Activated naive CD8-positive, alpha-beta T cell treated with anti-CD3 and anti-CD28 coated beads, Interleukin-2, amount 50 U/mL, for 24 hours (primary cell): ENCODE measurements at regions not wholly inside any gene's neighbourhood (a gene's known extent, or its start where the extent isn't known, plus 50 kb on each side); places are given as distances from the start of the nearest gene placed in this dataset.

ENCODE experiments used
- ATAC-seq: fragments of 150-1000 bp; cut with Tn5 transposase; one replicate; pipeline ENCODE4 v1.10.0; 2021
- DNase-seq: peaks from one replicate; pipeline ENCODE4 v3.0.0; 2021
- H3K27ac Mint-ChIP-seq: one replicate; pipeline ENCODE4 v1.8.0; 2021; ENCODE audit warnings: mild to moderate bottlenecking, mixed read lengths
- H3K27me3 Mint-ChIP-seq: one replicate; pipeline ENCODE4 v1.8.0; 2021; ENCODE audit warnings: mixed read lengths
- H3K36me3 Mint-ChIP-seq: one replicate; pipeline ENCODE4 v1.8.0; 2021; ENCODE audit warnings: low read depth, mixed read lengths
- H3K4me1 Mint-ChIP-seq: one replicate; pipeline ENCODE4 v1.8.0; 2021; ENCODE audit warnings: mixed read lengths
- H3K4me3 Mint-ChIP-seq: one replicate; pipeline ENCODE4 v1.8.0; 2021; ENCODE audit warnings: mild to moderate bottlenecking, moderate library complexity, mixed read lengths
- H3K9me3 Mint-ChIP-seq: one replicate; pipeline ENCODE4 v1.8.0; 2021; ENCODE audit warnings: mixed read lengths

DNA sequence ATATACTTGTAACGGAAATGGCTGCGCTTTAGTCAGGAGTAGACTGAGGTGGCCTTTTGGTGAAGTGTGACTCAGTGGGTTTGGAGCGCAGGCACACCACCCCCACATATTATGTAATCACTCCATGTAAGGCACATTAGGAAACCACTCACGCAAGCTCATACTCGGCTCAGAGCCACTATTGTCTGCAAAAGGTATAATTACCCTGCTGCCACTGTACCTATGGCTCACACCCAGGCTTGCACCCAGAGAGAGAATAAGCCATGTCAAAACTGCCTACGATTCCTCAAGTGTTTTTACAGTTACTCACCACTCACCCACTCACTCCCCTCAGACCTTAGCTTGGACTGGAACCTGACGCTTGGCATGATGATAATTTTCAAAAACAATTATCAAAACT is 611.9 kb upstream of the CCDC54 start:
- H3K36me3 Mint-ChIP-seq, result no peaks in the 10 kb centered on the region
- no peak for DNase-seq

DNA sequence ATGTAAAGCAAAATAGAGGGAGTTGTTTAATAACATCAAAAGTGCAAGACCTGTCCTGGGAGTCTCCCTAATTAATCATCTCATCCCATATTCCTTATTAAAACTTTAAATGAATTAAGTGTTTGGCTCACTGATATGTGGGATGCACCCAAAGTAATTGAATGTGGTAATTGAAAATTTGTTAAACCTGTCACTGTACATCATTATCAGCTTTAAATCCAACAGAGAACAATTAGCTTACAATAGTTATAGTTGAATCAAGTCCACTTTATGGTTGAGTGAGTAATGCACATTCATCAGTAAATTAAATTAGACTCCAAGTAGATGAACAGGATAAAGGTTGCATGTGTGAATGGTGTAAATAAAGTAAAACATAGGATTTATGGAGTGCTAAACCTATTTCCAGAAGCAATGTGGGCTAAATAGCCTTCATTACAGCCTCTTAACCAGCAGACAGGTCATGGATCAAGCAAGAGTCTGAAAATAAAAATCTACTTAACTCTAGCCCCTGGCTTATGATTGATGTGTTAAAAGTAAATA is 608.2 kb upstream of the CCDC54 start:
- no peak overlapping the region for H3K27ac Mint-ChIP-seq
- DNase-seq (no peak), ATAC-seq (no peak)
- no peaks in the 10 kb centered on the region for H3K36me3 Mint-ChIP-seq
- H3K4me3 Mint-ChIP-seq, result no peak overlapping the region
- no peaks in the 10 kb centered on the region for H3K4me1 Mint-ChIP-seq
- no peaks in the 10 kb centered on the region for H3K27me3 Mint-ChIP-seq
- H3K9me3 Mint-ChIP-seq, result no peaks in the 10 kb centered on the region

More for the DNA sequence above, 611.9 kb upstream of the CCDC54 start:
- ATAC-seq, result no peak
- Mint-ChIP-seq H3K27ac (no peak overlapping the region), H3K4me1 (no peaks in the 10 kb centered on the region), H3K4me3 (no peak overlapping the region), H3K9me3 (no peaks in the 10 kb centered on the region), H3K27me3 (no peaks in the 10 kb centered on the region)

DNA sequence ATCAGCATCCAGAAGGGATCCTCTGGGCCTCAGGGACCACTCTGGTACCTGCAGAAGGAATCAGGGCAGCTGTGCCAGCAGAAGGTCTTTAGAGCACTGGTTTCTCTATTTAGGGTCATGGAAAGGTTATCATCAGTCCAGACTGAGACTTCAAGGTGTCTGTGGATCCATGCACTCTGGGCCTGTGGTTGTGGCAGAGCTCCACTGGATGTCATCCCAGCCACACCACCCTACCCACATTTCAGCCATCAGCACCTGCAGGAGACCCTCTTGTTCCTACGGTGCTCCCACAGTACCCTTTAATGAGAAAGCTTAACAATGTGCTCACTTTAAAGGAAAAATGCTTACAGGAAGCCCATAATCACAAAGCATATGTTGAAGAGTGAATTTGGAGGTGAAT is 603.4 kb upstream of the CCDC54 start:
- Mint-ChIP-seq H3K4me3 (no peak overlapping the region), H3K27ac (no peak overlapping the region), H3K9me3 (no peaks in the 10 kb centered on the region), H3K4me1 (no peaks in the 10 kb centered on the region), H3K36me3 (no peaks in the 10 kb centered on the region), H3K27me3 (no peaks in the 10 kb centered on the region)
- DNase-seq, result no peak
- no peak for ATAC-seq

DNA sequence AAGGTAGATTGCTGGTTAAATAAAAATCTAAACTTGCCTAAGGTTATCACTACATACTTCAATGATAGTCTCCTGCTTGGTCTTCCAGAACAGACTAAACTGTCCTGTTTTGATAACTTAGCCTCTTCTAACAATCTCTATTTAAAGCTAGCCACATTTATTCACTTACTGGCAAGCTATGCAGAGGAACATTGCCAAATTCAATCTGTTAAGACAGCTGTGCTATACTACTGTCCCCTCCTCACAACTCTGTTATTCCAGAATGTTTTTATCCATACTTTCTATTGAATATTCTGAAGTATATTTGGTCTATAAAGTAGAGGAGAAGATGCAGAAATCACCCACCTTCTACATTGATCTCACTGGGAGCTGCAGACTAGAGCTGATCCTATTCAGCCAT is 594.0 kb upstream of the CCDC54 start:
- no peak overlapping the region for H3K27ac Mint-ChIP-seq
- DNase-seq, result no peak
- no peaks in the 10 kb centered on the region for H3K9me3 Mint-ChIP-seq
- ATAC-seq, result no peak
- no peak overlapping the region for H3K4me3 Mint-ChIP-seq
- no peaks in the 10 kb centered on the region for H3K27me3 Mint-ChIP-seq
- no peaks in the 10 kb centered on the region for H3K4me1 Mint-ChIP-seq
- H3K36me3 Mint-ChIP-seq, result no peaks in the 10 kb centered on the region

DNA sequence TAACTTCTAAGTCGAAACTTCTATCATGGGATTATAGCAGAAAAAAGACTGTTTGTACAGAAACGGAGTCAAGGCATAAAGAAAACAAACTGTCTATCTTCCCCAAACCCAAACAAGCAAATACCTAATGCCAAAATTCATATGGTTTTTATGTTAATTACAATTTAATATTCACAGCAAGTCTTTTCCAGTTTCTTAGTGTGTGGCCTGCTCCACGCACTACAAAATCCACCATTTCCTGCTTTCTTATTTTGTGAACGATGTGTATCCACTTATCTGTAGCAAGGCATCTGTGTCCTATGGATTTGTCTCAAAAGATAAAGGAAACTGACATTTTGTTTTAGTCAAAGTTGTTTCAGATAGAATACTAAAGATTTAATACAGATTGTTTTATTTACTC is 588.0 kb upstream of the CCDC54 start:
- peaks cover 2% of the 10 kb centered on the region for H3K27me3 Mint-ChIP-seq
- H3K9me3 Mint-ChIP-seq, result no peaks in the 10 kb centered on the region
- no peaks in the 10 kb centered on the region for H3K4me1 Mint-ChIP-seq
- DNase-seq, result no peak
- no peak overlapping the region for H3K27ac Mint-ChIP-seq
- H3K36me3 Mint-ChIP-seq, result no peaks in the 10 kb centered on the region
- H3K4me3 Mint-ChIP-seq, result no peak overlapping the region
- ATAC-seq, result no peak

DNA sequence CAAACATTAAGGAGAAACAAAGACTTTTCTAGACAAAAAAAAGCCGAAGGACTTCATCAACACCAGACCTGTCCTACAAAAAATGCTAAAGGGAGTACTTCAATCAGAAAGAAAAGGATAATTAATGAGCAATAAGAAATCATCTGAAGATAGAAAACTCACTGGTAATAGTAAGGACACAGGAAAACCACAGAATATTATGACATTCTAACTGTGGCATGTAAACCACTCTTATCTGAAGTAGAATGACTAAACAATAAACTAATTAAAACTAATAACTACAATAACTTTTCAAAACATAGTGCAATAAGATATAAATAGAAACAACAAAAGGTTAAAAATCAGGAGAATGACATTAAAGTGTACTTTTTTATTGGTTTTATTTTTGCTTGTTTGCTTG is 584.5 kb upstream of the CCDC54 start:
- ATAC-seq, result no peak
- H3K27me3 Mint-ChIP-seq, result peaks cover 2% of the 10 kb centered on the region
- DNase-seq, result no peak
- H3K36me3 Mint-ChIP-seq, result no peaks in the 10 kb centered on the region
- H3K4me1 Mint-ChIP-seq, result no peaks in the 10 kb centered on the region
- no peak overlapping the region for H3K4me3 Mint-ChIP-seq
- no peak overlapping the region for H3K27ac Mint-ChIP-seq
- no peaks in the 10 kb centered on the region for H3K9me3 Mint-ChIP-seq

DNA sequence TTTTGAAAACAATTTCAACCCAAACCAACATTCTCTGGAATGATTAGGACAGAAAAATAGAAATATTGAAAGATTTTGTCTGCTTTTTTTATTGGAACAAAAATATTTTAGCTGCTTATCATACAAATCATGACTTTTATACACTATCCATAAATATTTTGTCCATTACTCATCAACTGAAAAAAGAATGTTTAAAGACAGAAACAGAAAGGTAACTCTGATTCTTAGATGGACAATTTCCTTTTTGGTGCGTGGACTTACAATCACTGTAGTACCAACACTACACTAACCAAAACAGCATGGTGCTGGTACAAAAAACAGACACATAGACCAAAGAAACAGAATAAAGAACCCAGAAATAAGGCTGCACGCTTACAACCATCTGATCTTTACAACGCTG is 582.8 kb upstream of the CCDC54 start:
- no peaks in the 10 kb centered on the region for H3K9me3 Mint-ChIP-seq
- H3K4me1 Mint-ChIP-seq, result no peaks in the 10 kb centered on the region
- DNase-seq (no peak), ATAC-seq (no peak)
- no peaks in the 10 kb centered on the region for H3K27me3 Mint-ChIP-seq
- H3K36me3 Mint-ChIP-seq, result no peaks in the 10 kb centered on the region
- no peak overlapping the region for H3K27ac Mint-ChIP-seq
- H3K4me3 Mint-ChIP-seq, result no peak overlapping the region

DNA sequence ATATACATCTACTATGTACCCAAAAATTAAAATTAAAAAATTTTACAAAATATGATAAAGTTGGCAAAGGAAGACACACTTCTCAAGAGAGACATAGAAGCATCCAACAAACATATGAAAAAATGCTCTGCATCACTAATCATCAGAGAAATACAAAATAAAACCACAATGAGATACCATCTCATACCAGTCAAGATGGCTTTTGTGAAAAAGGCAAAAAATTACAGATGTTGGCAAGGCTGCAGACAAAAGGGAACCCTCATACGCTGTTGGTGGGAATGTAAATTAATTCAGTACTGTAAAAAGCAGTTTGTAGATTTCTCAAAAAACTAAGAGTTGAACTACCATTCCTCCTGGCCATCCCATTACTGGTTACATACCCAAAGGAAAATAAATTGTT is 581.7 kb upstream of the CCDC54 start:
- Mint-ChIP-seq H3K4me1 (no peaks in the 10 kb centered on the region), H3K27ac (no peak overlapping the region), H3K9me3 (no peaks in the 10 kb centered on the region), H3K27me3 (no peaks in the 10 kb centered on the region), H3K36me3 (no peaks in the 10 kb centered on the region), H3K4me3 (no peak overlapping the region)
- DNase-seq (no peak), ATAC-seq (no peak)

DNA sequence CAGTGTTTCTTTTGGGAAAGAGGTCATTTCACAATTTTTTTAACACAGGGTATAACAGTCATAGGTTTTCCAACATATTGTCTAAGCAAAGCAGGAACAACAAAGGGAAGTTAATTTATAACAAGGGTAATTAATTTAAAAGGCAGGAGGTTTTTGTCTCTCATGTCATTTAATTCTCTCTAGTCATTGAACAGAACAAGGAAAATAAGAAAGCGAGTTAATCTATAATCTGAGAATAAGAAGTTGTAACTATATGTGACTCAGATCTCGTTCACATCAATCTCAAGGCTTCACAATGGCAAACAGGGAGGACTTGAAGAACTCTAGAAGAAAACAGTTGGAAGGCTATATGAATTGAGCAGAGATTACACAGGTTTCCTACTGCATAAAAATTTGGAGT is 579.8 kb upstream of the CCDC54 start:
- H3K36me3 Mint-ChIP-seq, result no peaks in the 10 kb centered on the region
- no peaks in the 10 kb centered on the region for H3K9me3 Mint-ChIP-seq
- no peak overlapping the region for H3K4me3 Mint-ChIP-seq
- DNase-seq (no peak), ATAC-seq (no peak)
- no peaks in the 10 kb centered on the region for H3K4me1 Mint-ChIP-seq
- H3K27me3 Mint-ChIP-seq, result no peaks in the 10 kb centered on the region
- H3K27ac Mint-ChIP-seq, result no peak overlapping the region

DNA sequence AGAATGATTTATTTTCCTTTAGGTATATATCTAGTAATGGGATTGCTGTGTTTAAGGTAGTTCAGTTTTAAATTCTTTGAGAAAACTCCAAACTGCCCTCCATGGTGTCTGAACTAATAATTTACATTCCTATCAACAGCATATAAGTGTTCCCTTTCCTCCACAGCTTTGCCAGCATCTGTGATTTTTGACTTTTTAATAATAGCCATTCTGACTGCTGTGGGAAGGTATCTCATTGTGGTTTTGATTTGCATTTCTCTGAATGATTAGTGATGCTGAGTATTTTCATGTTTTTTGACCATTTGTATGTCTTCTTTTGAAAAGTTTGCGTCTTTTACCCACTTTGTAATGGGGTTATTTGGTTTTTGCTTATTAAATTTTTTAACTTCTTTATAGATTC is 571.6 kb upstream of the CCDC54 start:
- DNase-seq, result no peak
- H3K27ac Mint-ChIP-seq, result no peak overlapping the region
- no peak overlapping the region for H3K4me3 Mint-ChIP-seq

DNA sequence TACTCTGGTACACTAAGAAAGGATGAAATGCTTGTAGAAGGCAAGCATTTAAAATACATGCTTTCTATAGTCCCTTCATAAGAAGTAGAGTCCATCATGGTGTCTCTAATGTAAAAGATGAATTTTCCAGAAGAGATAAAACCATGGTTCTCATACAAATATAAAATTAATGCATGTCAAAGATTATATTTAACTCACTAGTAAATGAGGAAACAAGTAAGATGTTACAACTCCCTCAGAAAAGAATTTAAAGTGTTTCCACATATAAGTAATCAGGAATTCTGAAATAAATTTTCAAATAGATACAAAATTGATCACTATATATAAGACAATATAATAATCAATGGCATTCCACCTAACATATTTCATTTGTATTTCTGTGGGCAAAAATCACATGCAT is 570.3 kb upstream of the CCDC54 start:
- Mint-ChIP-seq H3K36me3 (no peaks in the 10 kb centered on the region), H3K27ac (no peak overlapping the region), H3K9me3 (no peaks in the 10 kb centered on the region), H3K4me3 (no peak overlapping the region), H3K27me3 (peaks cover 2% of the 10 kb centered on the region), H3K4me1 (no peaks in the 10 kb centered on the region)
- no peak for DNase-seq
- no peak for ATAC-seq

More for the DNA sequence above, 571.6 kb upstream of the CCDC54 start:
- no peak for ATAC-seq
- Mint-ChIP-seq H3K9me3 (no peaks in the 10 kb centered on the region), H3K4me1 (no peaks in the 10 kb centered on the region), H3K27me3 (peaks cover under 1% of the 10 kb centered on the region), H3K36me3 (no peaks in the 10 kb centered on the region)

DNA sequence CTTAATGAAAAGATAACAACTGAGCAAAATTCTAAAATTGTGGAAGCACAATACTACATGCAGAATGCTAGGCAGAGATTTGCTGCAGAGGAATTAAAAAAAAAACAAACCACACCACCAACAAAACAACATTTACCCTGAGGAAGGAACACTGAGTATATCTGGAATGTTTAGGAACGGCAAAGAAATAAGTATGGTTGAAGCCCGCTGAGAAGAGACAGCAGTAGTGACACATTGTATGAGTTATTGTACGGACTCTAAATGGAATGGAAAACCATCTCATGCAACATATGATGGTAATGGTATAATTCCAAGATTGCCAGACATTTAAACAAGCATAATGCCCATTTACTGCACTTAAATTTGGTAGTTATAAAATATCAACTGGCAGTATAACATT is 568.2 kb upstream of the CCDC54 start:
- Mint-ChIP-seq H3K36me3 (no peaks in the 10 kb centered on the region), H3K9me3 (no peaks in the 10 kb centered on the region), H3K27me3 (peaks cover 2% of the 10 kb centered on the region), H3K4me3 (no peak overlapping the region), H3K4me1 (no peaks in the 10 kb centered on the region), H3K27ac (no peak overlapping the region)
- ATAC-seq, result no peak
- DNase-seq, result no peak

DNA sequence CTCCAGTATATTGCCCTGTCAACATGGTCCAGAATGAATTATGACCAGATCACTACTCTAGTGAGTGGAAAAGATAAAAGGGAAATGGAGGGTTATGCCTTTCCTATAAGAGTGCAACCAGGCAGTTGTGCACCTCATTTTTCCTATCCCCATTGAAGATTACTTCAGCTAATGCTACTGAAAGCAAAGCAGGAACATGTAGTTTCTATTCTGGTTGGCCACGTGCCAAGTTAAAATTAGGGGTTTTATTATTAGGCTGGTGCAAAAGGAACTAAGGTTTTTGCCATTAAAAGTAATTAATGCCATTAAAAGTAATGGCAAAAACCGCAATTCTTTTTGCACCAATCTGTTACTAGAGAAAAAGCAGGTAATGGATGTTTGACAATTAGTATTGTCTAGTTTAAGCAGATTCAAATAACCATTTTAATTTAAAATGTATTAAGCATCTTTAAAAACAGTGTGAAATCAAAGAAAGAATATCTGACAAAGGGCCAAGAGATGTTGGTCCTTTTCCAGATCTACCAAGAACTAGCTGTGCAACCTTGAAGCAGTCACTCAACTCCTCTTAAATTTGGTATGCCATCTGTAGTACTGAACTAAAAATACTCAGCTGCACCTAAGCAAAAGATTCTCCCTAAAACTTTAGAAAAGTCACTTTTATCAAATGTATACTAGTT is 567.5 kb upstream of the CCDC54 start:
- no peak for ATAC-seq
- DNase-seq, result no peak
- peaks cover 2% of the 10 kb centered on the region for H3K27me3 Mint-ChIP-seq
- H3K9me3 Mint-ChIP-seq, result no peaks in the 10 kb centered on the region
- no peaks in the 10 kb centered on the region for H3K36me3 Mint-ChIP-seq
- H3K4me3 Mint-ChIP-seq, result no peak overlapping the region
- no peaks in the 10 kb centered on the region for H3K4me1 Mint-ChIP-seq
- H3K27ac Mint-ChIP-seq, result no peak overlapping the region

DNA sequence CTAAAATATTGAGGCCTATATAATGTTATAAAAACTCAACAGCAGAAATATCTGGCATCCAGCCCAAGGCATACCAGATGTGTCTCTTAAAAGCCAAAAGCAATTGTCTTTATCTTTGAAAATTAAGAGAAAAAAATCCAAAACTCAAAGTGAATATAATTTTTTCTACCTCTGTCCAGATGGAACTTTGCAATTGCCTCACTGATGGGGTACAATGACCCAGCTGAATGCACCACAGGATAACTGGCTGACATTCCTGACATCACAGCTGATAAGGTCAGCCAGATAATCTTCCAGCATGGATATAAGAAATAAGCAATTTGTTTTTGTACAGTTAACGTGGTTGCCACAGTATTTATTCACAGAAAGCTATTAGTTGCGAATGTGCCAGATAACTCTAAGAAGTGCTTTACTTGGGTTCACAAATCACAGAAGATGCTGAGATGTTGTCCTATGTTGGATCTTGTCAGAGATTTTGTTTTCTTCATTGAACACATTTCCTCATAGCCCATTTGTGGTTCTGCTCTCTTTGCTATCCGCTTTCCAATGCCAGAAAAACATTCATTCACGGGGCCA is 566.9 kb upstream of the CCDC54 start:
- no peaks in the 10 kb centered on the region for H3K9me3 Mint-ChIP-seq
- no peak overlapping the region for H3K27ac Mint-ChIP-seq
- peaks cover 2% of the 10 kb centered on the region for H3K27me3 Mint-ChIP-seq
- H3K4me3 Mint-ChIP-seq, result no peak overlapping the region
- ATAC-seq (no peak), DNase-seq (no peak)
- no peaks in the 10 kb centered on the region for H3K36me3 Mint-ChIP-seq
- no peaks in the 10 kb centered on the region for H3K4me1 Mint-ChIP-seq

DNA sequence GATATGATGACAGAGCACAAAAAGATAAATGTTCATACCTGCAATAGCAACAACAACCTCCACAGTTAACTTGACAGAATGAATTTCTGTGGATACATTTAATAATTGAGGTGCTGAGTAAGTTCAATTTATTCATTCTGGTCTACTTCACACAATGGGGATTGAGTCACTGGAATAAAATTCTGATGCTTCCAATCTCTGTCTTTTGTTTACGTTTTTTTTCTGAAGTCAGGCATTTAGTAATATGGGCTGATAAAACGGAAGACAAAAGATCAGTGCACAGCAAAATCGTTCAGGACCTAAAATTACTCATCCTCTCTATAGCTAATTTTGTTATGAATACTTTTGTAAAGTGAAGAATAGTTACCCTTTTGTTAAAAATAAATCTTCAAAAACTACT is 565.9 kb upstream of the CCDC54 start:
- H3K36me3 Mint-ChIP-seq, result no peaks in the 10 kb centered on the region
- peaks cover 2% of the 10 kb centered on the region for H3K27me3 Mint-ChIP-seq
- DNase-seq (no peak), ATAC-seq (no peak)
- H3K4me3 Mint-ChIP-seq, result no peak overlapping the region
- no peaks in the 10 kb centered on the region for H3K4me1 Mint-ChIP-seq
- no peaks in the 10 kb centered on the region for H3K9me3 Mint-ChIP-seq
- H3K27ac Mint-ChIP-seq, result no peak overlapping the region

DNA sequence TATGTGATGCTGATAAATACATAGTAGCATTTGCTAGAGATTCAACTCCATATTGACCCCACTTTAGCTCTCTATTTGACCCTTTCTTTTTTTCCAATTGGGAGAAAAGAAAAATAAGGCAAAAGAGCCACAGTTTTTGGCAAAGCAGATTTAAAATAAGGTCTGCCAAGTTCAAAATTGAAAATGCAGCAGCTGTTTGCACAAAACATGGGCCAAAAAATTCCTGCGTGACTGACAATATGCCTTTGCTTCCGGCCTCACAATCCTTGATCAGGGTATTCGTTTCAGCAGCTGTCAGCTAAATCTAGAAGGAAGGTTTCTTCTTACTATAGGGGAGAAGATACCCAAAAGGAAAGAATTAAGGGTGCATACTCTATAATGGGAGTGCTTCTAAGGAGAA is 563.5 kb upstream of the CCDC54 start:
- H3K4me1 Mint-ChIP-seq, result no peaks in the 10 kb centered on the region
- no peak for DNase-seq
- H3K36me3 Mint-ChIP-seq, result no peaks in the 10 kb centered on the region
- H3K27ac Mint-ChIP-seq, result no peak overlapping the region
- peaks cover 2% of the 10 kb centered on the region for H3K27me3 Mint-ChIP-seq
- no peak overlapping the region for H3K4me3 Mint-ChIP-seq
- no peak for ATAC-seq
- H3K9me3 Mint-ChIP-seq, result no peaks in the 10 kb centered on the region
